AG04450 (cell line): ENCODE measurements at regions not wholly inside any gene's neighbourhood (a gene's known extent, or its start where the extent isn't known, plus 50 kb on each side); places are given as distances from the start of the nearest gene placed in this dataset.

Source experiments
- CTCF ChIA-PET: fragments of 300-600, 350-600 bp; formaldehyde crosslinking; extraction: SDS; loops from one replicate; lab custom pipeline; 2022; ENCODE audit warnings: antibody characterized with exemption, inconsistent platforms; lab: Charles Lee
- POLR2A ChIA-PET: fragments of 350-600 bp; formaldehyde crosslinking; extraction: SDS; loops from one replicate; lab custom pipeline; 2021; ENCODE audit warnings: antibody characterized with exemption, inconsistent platforms; lab: Yijun Ruan, JAX
- DNase-seq: peaks from one replicate; pipeline ENCODE4 v3.0.0-alpha.2; 2011; ENCODE audit warnings: low read depth, low spot score
- H3K27ac ChIP-seq: one replicate; pipeline ENCODE4 v1.5.1; 2012; ENCODE audit warnings: low read depth, low read length, control low read depth
- H3K27me3 ChIP-seq: one replicate; pipeline ENCODE4 v1.6.0; 2012; ENCODE audit warnings: low read length; ENCODE audit not compliant: control insufficient read depth, insufficient read depth
- H3K4me3 ChIP-seq: 2 replicates; pipeline ENCODE4 v1.5.1; 2011; ENCODE audit warnings: mild to moderate bottlenecking, low read depth, low read length, control low read depth
- H3K9me3 ChIP-seq: 2 replicates; pipeline ENCODE4 v1.5.1; 2012; ENCODE audit warnings: low read length; ENCODE audit not compliant: control insufficient read depth, insufficient read depth
- CTCF ChIP-seq: IDR thresholded peaks from 2 replicates; pipeline ENCODE4 v1.5.1; 2011; ENCODE audit warnings: low read depth, low read length, control low read depth, inconsistent platforms

- H3K27ac ChIP-seq = no peak overlapping the region
- H3K9me3 ChIP-seq = no peaks in the 10 kb centered on the region
- POLR2A ChIA-PET = no interaction called here
- CTCF ChIA-PET = no interaction called here
- TF ChIP-seq CTCF = no peak
- no peak overlapping the region for H3K4me3 ChIP-seq
- peak; percentile 66 for DNase-seq
- H3K27me3 ChIP-seq = peaks cover 2% of the 10 kb centered on the region
Measured at GRCh38 chr19:5403968-5404640, 51.1 kb upstream of the ZNRF4 start.
